LoVo (cell line): ENCODE measurements at regions not wholly inside any gene's neighbourhood (a gene's known extent, or its start where the extent isn't known, plus 50 kb on each side); places are given as distances from the start of the nearest gene placed in this dataset.

Source experiments
- DNase-seq: peaks from one replicate; pipeline ENCODE4 v3.0.0-alpha.2; 2016; ENCODE audit warnings: low spot score

- no peak for DNase-seq
Observed at GRCh38 chr22:44554411-44554810, 56.4 kb upstream of the RTL6 start.

DNA sequence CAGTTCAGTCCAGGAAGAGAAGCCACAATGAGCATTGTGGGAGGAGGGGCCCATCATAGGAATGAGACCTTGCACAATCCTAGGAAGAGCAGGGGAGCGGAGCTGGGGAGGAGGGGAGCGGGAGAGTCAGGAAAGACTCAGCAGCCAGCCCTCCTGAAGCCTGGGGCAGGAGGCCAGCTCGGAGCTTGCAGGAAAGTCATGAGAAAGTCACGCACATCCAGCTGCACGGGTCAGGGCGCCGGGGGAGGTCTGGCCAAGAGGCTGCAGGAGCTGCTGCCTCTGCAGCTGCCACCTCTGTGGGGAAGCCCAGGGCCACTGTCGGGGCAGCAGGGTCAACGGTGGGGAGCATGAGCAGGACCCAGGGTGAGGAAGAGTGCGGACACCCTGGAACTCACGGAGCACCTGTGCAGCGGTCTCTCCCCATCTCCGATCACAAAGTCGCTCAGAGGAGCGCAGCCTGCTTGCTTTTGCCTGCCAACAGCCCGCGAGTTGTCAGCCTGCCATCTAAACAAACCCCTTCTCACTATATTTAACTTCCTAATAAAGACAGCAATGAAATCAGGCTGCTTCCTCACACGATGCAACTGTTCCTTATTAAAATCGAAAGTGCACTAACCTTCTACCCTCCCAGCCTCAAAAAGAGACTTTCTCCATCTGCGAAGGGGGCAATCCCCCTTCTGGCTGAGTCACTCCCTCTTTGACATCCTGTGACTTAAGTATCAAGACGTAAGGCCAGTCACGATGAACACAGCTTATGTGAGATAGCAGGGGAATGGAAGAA, 52.9 kb upstream of the RTL6 start:
- no peak for DNase-seq

- no peak for DNase-seq
Observed at GRCh38 chr22:44549701-44550100, 51.7 kb upstream of the RTL6 start.

- DNase-seq = no peak
Observed at GRCh38 chr22:44548981-44549380, 50.9 kb upstream of the RTL6 start.
